ENCODE measurements at regions not wholly inside any gene's neighbourhood (a gene's known extent, or its start where the extent isn't known, plus 50 kb on each side); places are given as distances from the start of the nearest gene placed in this dataset.
"Not testable (repeated sequence)": the region's sequence is repeated elsewhere in the genome, so short reads cannot be mapped to it uniquely, and the experiment has no call there.

- ChIA-PET CTCF (no interaction called here), POLR2A (no interaction called here)
- ATAC-seq, result no peak
- no peaks in the 10 kb centered on the region for H3K4me1 Mint-ChIP-seq
- intact Hi-C loops (cut with DNase I, micrococcal nuclease), result no loop called here
- H3K9me3 Mint-ChIP-seq (ENCODE audit: low read depth), result peaks cover 2% of the 10 kb centered on the region
- no peaks in the 10 kb centered on the region for H3K27me3 Mint-ChIP-seq
- H3K36me3 Mint-ChIP-seq (ENCODE audit: low read depth), result no peaks in the 10 kb centered on the region
- no peak overlapping the region for H3K4me3 Mint-ChIP-seq
- no peak for DNase-seq
- H3K27ac Mint-ChIP-seq, result no peak overlapping the region
These were observed 103.1 kb downstream of the VGLL3 start for GRCh38 chr3:86887876-86888275.

- Mint-ChIP-seq H3K9me3 (ENCODE audit: low read depth) (peaks cover 5% of the 10 kb centered on the region), H3K27ac (no peak overlapping the region)
- POLR2A ChIA-PET, result no interaction called here
These were observed 110.9 kb downstream of the VGLL3 start for GRCh38 chr3:86880066-86880465.

GRCh38 chr3:86876504-86877181, 114.3 kb downstream of the VGLL3 start:
- H3K36me3 Mint-ChIP-seq (ENCODE audit: low read depth); H3K27ac Mint-ChIP-seq; CTCF ChIA-PET; intact Hi-C loops (cut with DNase I, micrococcal nuclease); DNase-seq; POLR2A ChIA-PET; H3K27me3 Mint-ChIP-seq; ATAC-seq; H3K4me3 Mint-ChIP-seq; H3K9me3 Mint-ChIP-seq (ENCODE audit: low read depth); H3K4me1 Mint-ChIP-seq: not testable (repeated sequence)

More at GRCh38 chr3:86880066-86880465, 110.9 kb downstream of the VGLL3 start:
- intact Hi-C loops (cut with DNase I, micrococcal nuclease), result no loop called here
- ATAC-seq (no peak), DNase-seq (no peak)
- Mint-ChIP-seq H3K36me3 (ENCODE audit: low read depth) (no peaks in the 10 kb centered on the region), H3K4me1 (no peaks in the 10 kb centered on the region), H3K27me3 (no peaks in the 10 kb centered on the region), H3K4me3 (no peak overlapping the region)
- CTCF ChIA-PET, result interaction anchor here (0.6 kb wide), 2 partner anchors 58 to 249 kb away, joined by 3 read pairs; no protein-coding TSS in a partner anchor

GRCh38 chr3:86874790-86875189, 116.2 kb downstream of the VGLL3 start:
- CTCF ChIA-PET, result not testable (repeated sequence)

GRCh38 chr3:86869566-86869965, 121.4 kb downstream of the VGLL3 start:
- no peaks in the 10 kb centered on the region for H3K36me3 Mint-ChIP-seq (ENCODE audit: low read depth)
- intact Hi-C loops (cut with DNase I, micrococcal nuclease), result no loop called here
- H3K4me3 Mint-ChIP-seq, result no peak overlapping the region
- no peak for DNase-seq
- CTCF ChIA-PET, result interaction anchor here (0.7 to 1.1 kb wide), 2 partner anchors 37 to 97 kb away, joined by 3 read pairs; no protein-coding TSS in a partner anchor
- peaks cover 5% of the 10 kb centered on the region for H3K9me3 Mint-ChIP-seq (ENCODE audit: low read depth)
- no peaks in the 10 kb centered on the region for H3K4me1 Mint-ChIP-seq
- no peak for ATAC-seq
- H3K27me3 Mint-ChIP-seq, result no peaks in the 10 kb centered on the region
- POLR2A ChIA-PET, result no interaction called here
- no peak overlapping the region for H3K27ac Mint-ChIP-seq

More at GRCh38 chr3:86874790-86875189, 116.2 kb downstream of the VGLL3 start:
- H3K27ac Mint-ChIP-seq; ATAC-seq; POLR2A ChIA-PET; intact Hi-C loops (cut with DNase I, micrococcal nuclease); H3K4me3 Mint-ChIP-seq; H3K27me3 Mint-ChIP-seq; DNase-seq; H3K36me3 Mint-ChIP-seq (ENCODE audit: low read depth); H3K9me3 Mint-ChIP-seq (ENCODE audit: low read depth); H3K4me1 Mint-ChIP-seq: not testable (repeated sequence)

GRCh38 chr3:86867982-86868381, 123.0 kb downstream of the VGLL3 start:
- DNase-seq (no peak), ATAC-seq (no peak)
- H3K36me3 Mint-ChIP-seq (ENCODE audit: low read depth), result no peaks in the 10 kb centered on the region
- CTCF ChIA-PET, result no interaction called here
- H3K27me3 Mint-ChIP-seq, result no peaks in the 10 kb centered on the region
- intact Hi-C loops (cut with DNase I, micrococcal nuclease), result no loop called here
- no peak overlapping the region for H3K27ac Mint-ChIP-seq
- POLR2A ChIA-PET, result no interaction called here
- H3K4me3 Mint-ChIP-seq, result no peak overlapping the region
- peaks cover 5% of the 10 kb centered on the region for H3K9me3 Mint-ChIP-seq (ENCODE audit: low read depth)
- H3K4me1 Mint-ChIP-seq, result no peaks in the 10 kb centered on the region

- no peaks in the 10 kb centered on the region for H3K9me3 Mint-ChIP-seq (ENCODE audit: low read depth)
- CTCF ChIA-PET, result no interaction called here
- intact Hi-C loops (cut with DNase I, micrococcal nuclease), result no loop called here
These were observed 125.4 kb downstream of the VGLL3 start for GRCh38 chr3:86865506-86865905.

GRCh38 chr3:86856711-86857110, 134.2 kb downstream of the VGLL3 start:
- Mint-ChIP-seq H3K4me1 (no peaks in the 10 kb centered on the region), H3K9me3 (ENCODE audit: low read depth) (peaks cover 1% of the 10 kb centered on the region), H3K27me3 (no peaks in the 10 kb centered on the region), H3K4me3 (no peak overlapping the region), H3K27ac (no peak overlapping the region), H3K36me3 (ENCODE audit: low read depth) (no peaks in the 10 kb centered on the region)
- DNase-seq (no peak), ATAC-seq (no peak)
- intact Hi-C loops (cut with DNase I, micrococcal nuclease), result no loop called here
- ChIA-PET CTCF (interaction anchor here (0.7 kb wide), 1 partner anchor 680 kb away, joined by 3 read pairs; no protein-coding TSS in a partner anchor), POLR2A (no interaction called here)

More at GRCh38 chr3:86865506-86865905, 125.4 kb downstream of the VGLL3 start:
- Mint-ChIP-seq H3K27me3 (no peaks in the 10 kb centered on the region), H3K4me3 (no peak overlapping the region), H3K27ac (no peak overlapping the region), H3K36me3 (ENCODE audit: low read depth) (no peaks in the 10 kb centered on the region), H3K4me1 (no peaks in the 10 kb centered on the region)
- DNase-seq, result no peak
- POLR2A ChIA-PET, result no interaction called here
- no peak for ATAC-seq

- POLR2A ChIA-PET, result no interaction called here
- ATAC-seq (no peak), DNase-seq (no peak)
- intact Hi-C loops (cut with DNase I, micrococcal nuclease), result no loop called here
- Mint-ChIP-seq H3K27me3 (no peaks in the 10 kb centered on the region), H3K27ac (no peak overlapping the region), H3K4me1 (no peaks in the 10 kb centered on the region), H3K36me3 (ENCODE audit: low read depth) (no peaks in the 10 kb centered on the region), H3K4me3 (no peak overlapping the region), H3K9me3 (ENCODE audit: low read depth) (no peaks in the 10 kb centered on the region)
- CTCF ChIA-PET, result no interaction called here
These were observed 141.0 kb downstream of the VGLL3 start for GRCh38 chr3:86849991-86850390.

GRCh38 chr3:86845726-86846125, 145.2 kb downstream of the VGLL3 start:
- intact Hi-C loops (cut with DNase I, micrococcal nuclease), result no loop called here
- H3K27me3 Mint-ChIP-seq, result no peaks in the 10 kb centered on the region
- no peak for DNase-seq
- no peaks in the 10 kb centered on the region for H3K4me1 Mint-ChIP-seq
- H3K4me3 Mint-ChIP-seq, result no peak overlapping the region
- ChIA-PET CTCF (no interaction called here), POLR2A (no interaction called here)
- no peaks in the 10 kb centered on the region for H3K9me3 Mint-ChIP-seq (ENCODE audit: low read depth)
- no peak for ATAC-seq
- no peak overlapping the region for H3K27ac Mint-ChIP-seq
- no peaks in the 10 kb centered on the region for H3K36me3 Mint-ChIP-seq (ENCODE audit: low read depth)

- H3K4me1 Mint-ChIP-seq, result no peaks in the 10 kb centered on the region
- H3K9me3 Mint-ChIP-seq (ENCODE audit: low read depth), result no peaks in the 10 kb centered on the region
- no peak overlapping the region for H3K4me3 Mint-ChIP-seq
- intact Hi-C loops (cut with DNase I, micrococcal nuclease), result no loop called here
- no peaks in the 10 kb centered on the region for H3K27me3 Mint-ChIP-seq
- ATAC-seq (no peak), DNase-seq (no peak)
- no peaks in the 10 kb centered on the region for H3K36me3 Mint-ChIP-seq (ENCODE audit: low read depth)
- CTCF ChIA-PET, result no interaction called here
- POLR2A ChIA-PET, result no interaction called here
- H3K27ac Mint-ChIP-seq, result no peak overlapping the region
These were observed 152.0 kb downstream of the VGLL3 start for GRCh38 chr3:86838927-86839326.

- ChIA-PET POLR2A (no interaction called here), CTCF (no interaction called here)
- H3K9me3 Mint-ChIP-seq (ENCODE audit: low read depth), result no peaks in the 10 kb centered on the region
- ATAC-seq (no peak), DNase-seq (no peak)
- no peak overlapping the region for H3K4me3 Mint-ChIP-seq
- no peaks in the 10 kb centered on the region for H3K36me3 Mint-ChIP-seq (ENCODE audit: low read depth)
- no peaks in the 10 kb centered on the region for H3K4me1 Mint-ChIP-seq
- no peak overlapping the region for H3K27ac Mint-ChIP-seq
- H3K27me3 Mint-ChIP-seq, result no peaks in the 10 kb centered on the region
- intact Hi-C loops (cut with DNase I, micrococcal nuclease), result no loop called here
These were observed 153.1 kb downstream of the VGLL3 start for GRCh38 chr3:86837871-86838270.

Measured in activated CD4-positive, alpha-beta T cell treated with anti-CD3 and anti-CD28 coated beads for 36 hours (primary cell).